ENCODE measurements at regions not wholly inside any gene's neighbourhood (a gene's known extent, or its start where the extent isn't known, plus 50 kb on each side); places are given as distances from the start of the nearest gene placed in this dataset.

- no peak for TF ChIP-seq EZH2 (IDR thresholded peaks at IDR 0.05; ENCODE audit: borderline replicate concordance, insufficient read depth, low read length, poor library complexity, severe bottlenecking)
- no peak for TF ChIP-seq CTCF (IDR thresholded peaks at IDR 0.05; ENCODE audit: poor library complexity, severe bottlenecking)
- no peak for TF ChIP-seq SMC3 (conservative IDR thresholded peaks at IDR 0.05; ENCODE audit: poor library complexity)
- no peak for TF ChIP-seq REST (IDR thresholded peaks at IDR 0.05; ENCODE audit: borderline replicate concordance)
- TF ChIP-seq POLR2AphosphoS5 (IDR thresholded peaks at IDR 0.05): no peak
- no peak for TF ChIP-seq TAF1 (IDR thresholded peaks at IDR 0.05; ENCODE audit: low read depth)
- no peak for TF ChIP-seq RAD21 (conservative IDR thresholded peaks at IDR 0.05)
- no peak for TF ChIP-seq EP300 (conservative IDR thresholded peaks at IDR 0.05; ENCODE audit: poor library complexity, severe bottlenecking)
- TF ChIP-seq MXI1 (conservative IDR thresholded peaks at IDR 0.05; ENCODE audit: poor library complexity, severe bottlenecking): no peak
Observed at GRCh38 chr15:24819680-24820079, 135.1 kb upstream of the SNRPN start.

Measured in neural cell (in vitro differentiated cells).